Myocyte (in vitro differentiated cells): ENCODE measurements at regions not wholly inside any gene's neighbourhood (a gene's known extent, or its start where the extent isn't known, plus 50 kb on each side); places are given as distances from the start of the nearest gene placed in this dataset.

ENCODE experiments used
- DNase-seq: peaks from one replicate; pipeline ENCODE4 v3.0.0-alpha.2; 2012; ENCODE audit warnings: low read depth

DNA sequence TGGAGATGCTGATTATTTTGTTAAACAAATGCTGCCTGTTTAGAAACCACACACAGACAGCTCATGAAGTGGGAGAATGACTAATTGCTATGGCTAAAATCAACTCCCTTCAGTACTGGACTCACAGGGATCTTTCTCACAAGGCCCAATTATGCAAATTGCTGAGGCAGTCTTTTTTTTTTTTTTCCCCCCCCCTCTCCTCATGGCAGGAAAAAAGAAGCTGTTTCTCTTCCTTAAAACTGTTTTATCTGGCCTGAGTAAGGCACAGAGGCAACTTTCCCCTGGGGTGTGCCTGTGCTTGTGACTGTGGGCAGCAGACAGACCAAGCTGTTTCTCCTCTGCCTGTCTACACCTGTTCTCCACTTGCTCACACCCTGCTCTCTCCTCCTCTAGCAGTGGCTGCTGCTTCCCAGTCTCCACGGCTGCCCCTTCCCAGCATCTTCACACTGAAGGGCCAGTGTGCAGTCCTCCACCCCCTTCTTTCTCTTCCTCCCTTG is 65.4 kb upstream of the STEAP1B start:
- DNase-seq = peak; percentile 77

DNA sequence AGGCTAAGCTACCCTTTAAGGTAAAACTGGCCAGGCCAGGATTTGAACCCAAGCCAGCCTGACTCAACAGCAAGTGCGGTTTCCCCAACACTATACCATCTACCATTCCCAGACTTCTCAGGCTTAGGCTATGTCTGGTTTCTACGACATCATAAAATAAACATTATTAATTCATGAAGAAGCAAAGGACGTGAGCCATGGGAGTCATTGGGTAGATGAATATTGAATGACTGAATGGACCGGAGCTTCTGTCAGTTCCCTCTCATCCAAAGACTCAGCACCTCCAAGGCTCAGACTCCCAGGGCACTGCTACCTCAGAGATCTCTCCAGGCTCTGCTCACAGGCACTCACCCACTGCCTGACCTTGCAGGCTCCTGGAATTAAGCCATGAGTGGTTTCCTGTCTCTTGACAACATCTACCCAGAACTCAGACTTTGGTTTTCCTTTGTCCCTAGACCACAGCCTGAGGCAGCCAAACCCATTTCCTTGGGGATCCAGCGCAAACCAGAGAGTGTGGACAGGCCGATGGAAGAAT is 64.6 kb upstream of the STEAP1B start:
- DNase-seq = peak; percentile 93

DNA sequence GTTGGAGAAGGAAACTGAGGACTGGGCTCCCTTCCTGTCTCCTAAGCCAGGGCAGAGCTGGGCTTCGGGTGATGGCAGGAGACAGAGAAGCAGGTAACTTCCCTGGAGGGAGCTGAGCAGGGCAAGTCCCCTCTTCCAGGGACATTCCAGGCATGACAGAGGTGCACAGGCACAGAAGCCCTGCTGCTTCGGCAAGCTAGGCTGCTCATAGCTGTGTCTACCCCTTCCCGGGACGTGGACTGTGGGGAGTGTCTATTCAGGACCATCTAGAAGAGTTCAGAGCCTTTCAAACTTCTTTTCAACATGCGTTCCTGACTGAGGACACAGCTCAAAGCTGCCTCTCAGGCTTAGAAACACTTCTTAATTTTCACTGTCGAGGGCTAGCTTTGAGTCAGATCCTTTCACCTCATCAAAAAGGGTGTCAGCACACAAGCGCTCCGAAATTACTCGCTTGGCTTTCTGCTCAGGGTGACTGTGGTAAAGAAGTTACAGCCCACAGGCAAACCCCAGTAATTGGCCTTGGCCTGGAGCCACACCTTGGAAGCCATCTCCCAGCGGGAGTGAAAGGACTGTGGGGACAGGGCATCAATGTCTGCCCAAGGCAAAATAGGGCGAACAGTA is 63.7 kb upstream of the STEAP1B start:
- peak; percentile 63 for DNase-seq

DNA sequence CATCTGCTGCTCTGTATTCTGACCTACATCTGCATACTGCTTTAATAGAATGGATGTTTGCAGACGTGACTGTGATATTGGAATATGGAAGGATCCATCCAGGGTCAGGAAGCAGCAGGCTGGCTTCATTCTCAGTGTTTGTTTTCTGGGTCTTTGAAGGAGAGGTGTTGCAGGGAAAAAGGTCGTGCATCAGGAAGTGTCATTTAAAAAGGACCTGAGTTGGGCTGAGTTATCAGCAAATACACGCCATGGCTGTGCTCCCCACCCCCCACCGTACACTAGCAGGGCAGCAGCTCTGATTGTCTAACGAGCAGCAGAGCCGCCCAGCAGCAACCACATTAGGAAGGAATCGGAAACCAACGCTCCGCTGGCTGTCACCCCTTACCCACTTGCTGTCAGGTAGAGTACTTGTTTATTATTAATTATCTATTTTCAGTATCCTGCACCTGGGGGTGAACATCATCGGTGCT is 63.1 kb upstream of the STEAP1B start:
- DNase-seq = no peak

DNA sequence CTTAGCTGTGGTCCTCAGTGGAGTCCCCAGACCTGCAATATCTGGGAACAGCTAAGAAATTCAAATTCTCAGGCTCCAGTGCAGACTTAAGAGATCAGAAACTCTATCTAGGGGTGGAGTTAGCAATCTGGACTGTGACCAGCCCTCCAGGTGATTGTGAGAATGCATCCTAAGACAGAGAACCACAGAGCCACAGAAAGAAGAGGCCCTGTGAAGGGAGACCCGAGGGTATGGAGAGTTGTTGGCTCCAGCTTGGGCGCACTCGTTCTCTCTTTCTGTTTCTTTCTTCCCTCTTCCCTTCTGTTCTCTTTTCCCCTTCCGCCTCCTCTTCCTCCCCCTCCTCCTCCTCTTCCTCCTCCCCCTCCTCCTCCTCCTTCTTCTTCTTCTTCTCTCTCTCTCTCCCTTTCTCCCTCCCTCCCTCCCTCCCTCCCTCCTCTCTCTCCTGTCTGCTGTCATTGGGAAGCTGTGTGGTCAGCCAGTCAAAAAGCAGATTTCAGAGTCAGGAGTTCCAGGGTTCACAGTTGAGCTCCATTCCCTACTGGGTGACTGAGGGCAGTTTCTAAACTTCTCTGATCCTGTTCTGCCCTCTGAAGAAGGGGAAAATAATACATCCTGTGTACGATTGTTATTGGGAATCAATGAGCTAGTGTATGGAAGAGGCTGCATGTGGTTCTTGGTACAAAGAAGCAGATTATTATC is 62.1 kb upstream of the STEAP1B start:
- DNase-seq = peak; percentile 48

DNA sequence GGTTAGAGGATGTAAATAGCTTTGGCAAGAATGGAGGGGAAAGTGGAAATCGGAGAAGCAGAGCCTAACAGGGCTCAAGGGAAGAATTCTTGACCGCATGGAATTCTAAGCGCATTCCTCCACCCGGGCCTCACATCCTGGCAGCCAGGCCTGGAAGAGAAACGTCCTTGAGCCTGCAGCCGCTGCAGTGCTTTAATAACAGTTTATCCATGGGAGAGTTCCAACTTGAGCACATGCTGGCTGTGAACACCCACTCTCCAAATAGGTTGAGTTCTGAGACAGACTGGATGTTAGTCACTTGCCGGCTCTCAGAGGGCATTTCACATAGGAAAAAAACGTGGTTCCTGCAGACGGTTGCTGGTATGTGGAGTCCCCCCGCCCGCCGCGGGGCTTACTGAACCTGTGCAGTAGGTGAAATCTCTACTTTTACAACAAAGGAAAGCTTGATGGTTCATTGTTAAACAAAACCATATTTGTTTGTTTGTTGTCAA is 61.4 kb upstream of the STEAP1B start:
- DNase-seq = peak; percentile 99

DNA sequence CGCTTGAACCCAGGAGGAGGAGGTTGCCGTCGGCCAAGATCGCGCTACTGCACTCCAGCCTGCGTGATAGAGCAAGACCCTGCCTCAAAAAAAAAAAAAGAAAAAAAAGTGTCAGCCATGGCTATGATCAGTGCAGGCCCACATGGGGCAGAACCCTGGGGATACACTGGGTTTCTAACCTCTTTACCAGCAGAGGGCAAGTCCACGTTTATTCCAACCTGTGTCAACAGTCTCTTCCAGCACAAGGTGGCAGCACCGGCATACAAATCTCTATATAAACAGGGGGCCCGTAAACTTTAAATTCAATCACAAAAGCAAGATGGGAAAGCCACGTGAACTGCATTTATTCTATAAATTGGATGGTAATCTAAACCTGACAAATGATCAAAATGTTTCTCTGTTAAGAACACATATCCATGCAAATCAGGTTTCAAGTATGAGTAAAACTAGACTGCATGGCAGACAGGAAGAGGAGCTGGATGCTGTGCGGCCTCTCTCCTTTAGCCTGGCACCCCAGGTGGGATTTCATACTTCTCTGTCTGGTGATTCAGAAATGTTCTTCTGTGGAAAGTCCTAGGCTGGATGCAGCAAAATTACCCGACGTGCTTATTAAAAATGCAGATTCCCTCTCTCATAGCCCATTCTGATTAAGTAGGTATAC is 60.0 kb upstream of the STEAP1B start:
- peak; percentile 92 for DNase-seq

DNA sequence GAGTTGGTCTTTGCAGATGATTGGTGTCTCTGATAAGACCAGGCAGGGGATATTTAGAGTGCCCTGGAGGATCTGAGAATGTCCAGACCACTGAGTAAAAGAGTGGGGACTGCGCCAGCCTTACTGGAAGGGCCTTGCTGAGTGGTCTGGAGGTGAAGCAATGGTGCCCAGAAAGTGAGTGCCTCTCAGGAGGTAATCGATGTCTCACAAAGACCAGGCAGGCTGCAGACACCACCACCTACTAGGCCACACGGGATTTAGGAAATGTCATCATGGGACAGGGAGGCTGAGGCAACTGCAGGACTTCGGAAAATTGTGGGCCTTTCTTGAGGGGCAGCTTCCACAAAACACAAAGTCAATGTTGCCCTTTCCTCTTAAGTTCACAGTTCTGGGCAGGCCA is 57.2 kb upstream of the STEAP1B start:
- no peak for DNase-seq

DNA sequence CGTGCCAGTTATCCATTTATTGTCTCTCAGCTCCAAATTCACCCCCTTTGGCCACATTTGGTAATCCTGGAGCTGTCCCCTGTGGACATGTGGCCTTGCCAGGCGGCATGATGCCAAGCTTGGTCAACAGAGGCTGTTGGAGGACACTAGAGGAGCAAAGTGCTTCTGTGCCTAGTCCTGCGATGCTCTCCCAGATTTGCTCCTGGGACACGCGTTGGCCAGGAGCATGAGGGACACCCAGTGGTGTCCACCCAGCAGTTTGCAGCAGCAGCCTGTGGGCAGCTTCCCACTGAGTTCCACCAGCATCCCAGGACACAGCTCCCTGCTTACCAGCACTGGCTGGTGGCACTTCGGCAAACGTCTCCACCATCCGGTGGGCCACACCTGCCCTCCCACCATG is 55.5 kb upstream of the STEAP1B start:
- no peak for DNase-seq

DNA sequence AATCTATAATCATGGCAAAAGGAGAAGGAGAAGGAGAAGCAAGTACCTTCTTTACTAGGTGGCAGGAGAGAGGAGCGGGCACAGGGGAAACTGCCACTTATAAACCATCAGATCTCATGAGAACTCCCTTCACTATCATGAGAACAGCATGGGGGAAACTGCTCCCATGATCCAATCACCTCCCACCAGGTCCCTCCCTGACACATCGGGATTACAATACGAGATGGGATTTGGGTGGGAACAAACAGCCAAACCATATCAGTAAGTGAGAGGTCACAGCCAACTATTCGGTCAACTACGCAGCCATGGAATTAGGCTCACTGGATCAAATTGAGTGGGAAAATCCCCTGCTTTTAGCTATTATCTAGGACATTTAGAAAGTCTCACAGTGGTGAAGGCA is 54.2 kb upstream of the STEAP1B start:
- no peak for DNase-seq

DNA sequence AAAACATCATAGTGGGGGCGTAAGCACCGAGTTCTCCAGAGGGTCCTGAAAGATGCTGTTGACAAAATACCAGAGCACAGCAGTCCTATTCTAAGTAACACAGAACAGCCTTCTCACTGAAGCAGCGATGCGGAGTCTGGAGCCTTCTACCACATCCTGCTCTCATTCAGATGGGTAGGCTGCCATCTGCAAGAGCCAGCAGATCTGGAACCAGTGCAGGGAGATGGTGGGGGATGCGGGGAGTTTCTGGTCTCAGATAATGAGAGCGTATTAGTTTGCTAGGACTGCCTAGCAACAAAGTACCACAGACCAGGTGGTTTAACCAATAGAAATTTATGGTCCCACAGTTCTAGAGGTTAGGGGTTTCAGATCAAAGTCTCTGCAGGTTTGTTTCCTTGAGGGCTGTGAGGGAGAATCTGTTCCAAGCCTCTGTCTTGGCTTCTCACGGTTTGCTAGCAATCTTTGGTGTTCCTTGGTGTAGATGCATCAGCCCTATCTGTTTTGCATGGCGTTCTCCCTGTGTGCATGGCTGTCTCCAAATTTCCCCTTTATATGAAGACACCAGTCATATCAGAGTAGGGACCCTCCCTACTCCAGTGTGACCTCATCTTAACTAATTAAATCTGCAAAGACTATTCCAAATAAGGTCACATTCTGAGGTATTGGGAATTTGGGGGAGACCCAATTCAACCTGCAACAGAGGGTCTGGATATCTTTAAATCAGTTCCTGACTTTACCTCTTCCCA is 52.0 kb upstream of the STEAP1B start:
- no peak for DNase-seq

DNA sequence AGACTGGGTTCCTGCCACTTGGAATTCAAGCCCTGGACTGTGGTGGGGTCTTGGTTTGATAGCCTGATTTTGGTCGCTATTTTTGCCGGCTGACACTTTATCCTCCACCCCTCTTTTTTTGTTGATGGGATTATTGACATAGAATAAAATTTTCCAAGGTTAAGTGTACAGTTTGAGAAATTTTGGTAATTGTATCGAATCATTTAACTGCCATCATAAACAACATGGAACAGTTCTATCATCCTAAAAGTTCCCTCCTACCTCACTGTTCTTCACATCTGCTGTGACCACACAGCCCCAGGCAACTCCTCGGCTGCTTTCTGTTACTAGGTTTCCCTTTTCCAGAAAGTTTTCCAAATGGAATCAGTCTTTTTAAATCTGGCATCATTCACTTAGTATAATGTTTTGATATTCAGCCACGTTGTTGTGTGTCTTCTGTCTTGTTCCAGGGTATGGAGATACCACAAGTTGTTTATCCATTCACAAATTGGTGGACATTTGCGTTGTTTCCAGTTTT is 50.6 kb upstream of the STEAP1B start:
- no peak for DNase-seq

DNA sequence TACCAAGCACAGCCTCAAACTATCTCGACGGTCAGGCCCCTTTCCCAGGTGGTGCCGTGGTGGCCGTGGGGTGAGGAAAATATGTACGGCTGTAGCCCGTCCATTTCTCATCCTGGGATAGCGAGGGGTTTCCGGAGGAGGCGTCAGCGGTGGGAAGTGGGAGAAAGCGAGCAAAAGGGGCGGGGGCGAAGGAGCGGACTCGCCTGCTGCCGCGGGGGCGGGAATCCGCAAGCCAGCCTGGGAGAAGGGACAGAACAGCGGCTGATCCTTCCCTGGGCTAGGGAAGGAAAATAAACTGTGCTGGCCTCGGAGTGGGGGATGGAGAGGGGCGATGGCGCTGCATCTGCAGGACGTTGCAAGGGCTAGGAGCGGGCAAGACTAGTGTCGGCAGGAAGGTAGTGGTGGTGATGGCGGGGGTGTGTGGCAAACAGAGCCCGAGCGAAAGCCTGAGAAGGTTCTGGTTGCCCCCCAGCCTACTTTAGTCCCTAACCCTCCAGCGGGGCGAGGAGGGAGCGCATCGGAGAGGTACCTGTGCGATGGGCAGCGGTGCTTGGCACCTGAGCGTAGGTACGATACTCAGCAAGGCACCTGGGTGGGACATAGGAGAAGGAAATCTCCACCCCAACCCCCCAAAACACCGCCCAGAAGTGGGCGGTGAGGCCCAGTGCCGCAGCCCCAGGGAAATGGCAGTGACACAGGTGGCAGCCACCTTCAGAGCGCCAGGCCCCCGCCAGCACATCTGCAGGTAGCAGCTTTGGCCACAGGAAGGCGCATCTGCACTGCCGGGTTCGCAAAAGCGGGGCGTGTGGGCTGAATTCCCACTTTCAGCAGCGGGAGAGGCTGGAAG is 49.9 kb upstream of the STEAP1B start:
- DNase-seq = no peak
